Activated CD8-positive, alpha-beta T cell treated with anti-CD3 and anti-CD28 coated beads, Interleukin-2, amount 10 ng/mL, durations not matched to agents 7 days and 5 days (primary cell): ENCODE measurements at regions not wholly inside any gene's neighbourhood (a gene's known extent, or its start where the extent isn't known, plus 50 kb on each side); places are given as distances from the start of the nearest gene placed in this dataset.

Experiments
- ATAC-seq: fragments of 150-1000 bp; cut with Tn5 transposase; one replicate; pipeline ENCODE4 v1.10.0; 2021; ENCODE audit warnings: moderate library complexity
- CTCF ChIA-PET: fragments of 350-600 bp; sonication (Branson Sonifier 250); formaldehyde crosslinking; loops from one replicate; lab custom pipeline; 2021; ENCODE audit warnings: antibody characterized with exemption; lab: Charles Lee
- POLR2A ChIA-PET: fragments of 350-600 bp; sonication (Branson Sonifier 250); formaldehyde crosslinking; loops from one replicate; lab custom pipeline; 2021; ENCODE audit warnings: antibody characterized with exemption; lab: Charles Lee
- DNase-seq: peaks from one replicate; pipeline ENCODE4 v3.0.0-alpha.2; 2020
- H3K27ac Mint-ChIP-seq: one replicate; pipeline ENCODE4 v1.8.0; 2021; ENCODE audit warnings: mild to moderate bottlenecking, mixed read lengths
- H3K27me3 Mint-ChIP-seq: one replicate; pipeline ENCODE4 v1.8.0; 2021; ENCODE audit warnings: low read depth, mixed read lengths
- H3K36me3 Mint-ChIP-seq: one replicate; pipeline ENCODE4 v1.8.0; 2021; ENCODE audit warnings: low read depth, mixed read lengths
- H3K4me1 Mint-ChIP-seq: one replicate; pipeline ENCODE4 v1.8.0; 2021; ENCODE audit warnings: low read depth, mixed read lengths
- H3K4me3 Mint-ChIP-seq: one replicate; pipeline ENCODE4 v1.8.0; 2021; ENCODE audit warnings: mild to moderate bottlenecking, mixed read lengths
- H3K9me3 Mint-ChIP-seq: one replicate; pipeline ENCODE4 v1.8.0; 2022; ENCODE audit warnings: mixed read lengths; ENCODE audit not compliant: insufficient read depth

DNA sequence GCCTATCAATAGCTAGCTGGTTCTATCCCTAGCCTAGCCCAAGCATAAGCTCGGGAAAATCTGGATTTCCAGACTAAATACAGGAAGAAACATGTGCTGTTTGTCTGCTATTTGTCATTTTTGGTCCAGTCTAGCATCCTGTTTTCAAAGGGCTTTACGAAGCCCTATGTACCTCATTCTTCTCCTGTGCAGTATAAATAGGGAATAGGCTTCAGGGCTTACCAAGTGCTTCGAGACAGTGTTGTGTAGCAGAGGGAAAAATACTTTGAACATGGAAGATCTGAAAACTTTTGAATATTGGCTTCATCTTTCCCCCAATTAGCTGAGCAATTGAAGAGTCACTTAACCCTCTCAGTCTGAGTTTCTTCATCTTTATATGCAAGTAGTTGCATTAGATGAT lies 679.8 kb downstream of the TDRD15 start:
- Mint-ChIP-seq H3K27me3 (no peaks in the 10 kb centered on the region), H3K27ac (no peak overlapping the region), H3K9me3 (no peaks in the 10 kb centered on the region), H3K36me3 (no peaks in the 10 kb centered on the region), H3K4me3 (no peak overlapping the region), H3K4me1 (no peaks in the 10 kb centered on the region)
- ATAC-seq (no peak), DNase-seq (no peak)
- POLR2A ChIA-PET: no interaction called here
- CTCF ChIA-PET: no interaction called here

DNA sequence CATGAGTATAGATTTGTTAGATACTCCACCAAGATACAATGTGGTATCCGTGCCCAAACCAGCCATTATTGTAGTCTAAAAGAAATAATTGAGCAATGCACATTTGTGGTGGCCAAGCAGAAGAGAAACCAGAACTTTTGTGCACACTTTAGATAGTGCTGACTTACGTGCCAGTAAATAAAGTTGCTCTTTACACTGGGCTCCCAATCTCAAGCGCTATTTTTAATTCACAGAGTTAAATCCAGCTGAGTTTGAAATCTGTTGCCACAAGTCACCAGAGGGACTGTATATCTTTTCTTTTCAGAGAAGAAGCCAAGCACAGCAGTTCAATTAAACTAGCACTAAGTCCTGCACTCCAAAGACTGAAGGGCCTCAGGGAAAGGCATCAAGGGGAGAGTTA lies 680.4 kb downstream of the TDRD15 start:
- CTCF ChIA-PET: no interaction called here
- Mint-ChIP-seq H3K27me3 (no peaks in the 10 kb centered on the region), H3K36me3 (no peaks in the 10 kb centered on the region), H3K27ac (no peak overlapping the region), H3K4me1 (no peaks in the 10 kb centered on the region), H3K9me3 (no peaks in the 10 kb centered on the region), H3K4me3 (no peak overlapping the region)
- no peak for DNase-seq
- POLR2A ChIA-PET: no interaction called here
- no peak for ATAC-seq

DNA sequence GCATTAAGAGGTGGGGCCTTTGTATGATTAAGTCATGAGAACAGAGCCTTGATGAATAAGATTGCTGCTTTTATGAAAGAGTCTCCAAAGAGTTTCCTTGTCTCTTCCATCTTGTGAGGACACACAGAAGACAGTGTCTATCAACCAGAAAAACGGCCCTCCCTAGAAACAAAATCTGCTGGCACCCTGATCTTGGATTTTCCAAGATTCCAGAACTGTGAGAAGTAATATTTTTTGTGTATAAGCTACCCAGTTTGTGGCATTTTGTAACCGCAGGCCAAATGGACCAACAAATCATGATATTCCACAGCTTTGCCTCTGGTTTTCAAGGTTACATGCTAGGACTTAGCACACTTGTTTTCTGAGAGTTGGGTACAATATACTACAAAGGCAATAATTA lies 687.8 kb downstream of the TDRD15 start:
- ChIA-PET CTCF (no interaction called here), POLR2A (no interaction called here)
- H3K36me3 Mint-ChIP-seq: no peaks in the 10 kb centered on the region
- H3K4me1 Mint-ChIP-seq: no peaks in the 10 kb centered on the region
- H3K27me3 Mint-ChIP-seq: no peaks in the 10 kb centered on the region
- no peak overlapping the region for H3K4me3 Mint-ChIP-seq
- no peak for DNase-seq
- no peaks in the 10 kb centered on the region for H3K9me3 Mint-ChIP-seq
- H3K27ac Mint-ChIP-seq: no peak overlapping the region
- ATAC-seq: no peak

DNA sequence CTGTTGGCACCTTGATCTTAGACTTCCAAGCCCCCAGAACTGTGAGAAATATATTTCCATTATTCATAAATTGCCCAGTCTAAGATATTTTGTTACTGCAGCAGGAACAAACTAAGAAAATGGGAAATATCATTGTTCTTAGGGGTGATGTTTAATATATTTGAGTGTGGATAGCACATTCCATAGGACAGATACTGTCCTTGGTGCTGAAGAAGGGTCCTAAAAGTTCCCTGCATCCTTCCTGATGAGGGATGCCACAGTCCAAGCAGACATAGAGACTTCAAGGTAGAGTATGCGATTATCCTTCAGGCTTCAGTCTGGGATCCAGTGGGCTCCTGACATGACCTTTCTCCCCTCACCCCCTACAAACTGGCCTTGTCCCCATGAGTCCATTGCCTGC lies 689.0 kb downstream of the TDRD15 start:
- no peak overlapping the region for H3K27ac Mint-ChIP-seq
- H3K36me3 Mint-ChIP-seq: no peaks in the 10 kb centered on the region
- DNase-seq (no peak), ATAC-seq (no peak)
- no peak overlapping the region for H3K4me3 Mint-ChIP-seq
- ChIA-PET POLR2A (no interaction called here), CTCF (no interaction called here)
- H3K27me3 Mint-ChIP-seq: no peaks in the 10 kb centered on the region
- H3K4me1 Mint-ChIP-seq: no peaks in the 10 kb centered on the region
- H3K9me3 Mint-ChIP-seq: no peaks in the 10 kb centered on the region

DNA sequence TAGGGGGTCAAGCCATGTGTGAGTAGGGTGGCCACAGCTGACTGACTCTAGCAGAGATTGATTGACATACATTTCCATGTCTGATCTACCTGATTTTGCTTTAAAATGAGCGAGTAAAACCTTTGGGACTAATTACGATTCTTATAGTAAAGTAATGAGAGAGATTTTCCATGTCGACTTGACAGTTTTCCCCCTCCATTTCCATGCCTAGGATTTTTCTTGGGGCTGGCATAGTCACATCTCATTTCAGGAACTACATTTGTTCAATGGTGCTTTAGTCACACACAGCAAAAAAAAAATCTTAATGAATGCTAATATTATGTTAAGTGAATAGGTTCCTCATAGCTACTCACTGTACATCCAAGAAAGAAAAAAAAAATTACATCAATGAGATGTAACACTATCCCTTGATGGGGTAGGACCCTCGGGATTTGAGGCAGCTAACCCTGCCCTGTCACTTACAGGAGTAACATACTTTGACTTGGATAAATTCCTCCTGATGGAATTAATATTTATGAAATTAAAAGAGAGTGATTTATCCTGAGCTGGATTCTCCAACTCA lies 690.9 kb downstream of the TDRD15 start:
- ATAC-seq (no peak), DNase-seq (no peak)
- Mint-ChIP-seq H3K4me3 (no peak overlapping the region), H3K27ac (no peak overlapping the region), H3K27me3 (no peaks in the 10 kb centered on the region), H3K9me3 (no peaks in the 10 kb centered on the region), H3K4me1 (no peaks in the 10 kb centered on the region), H3K36me3 (no peaks in the 10 kb centered on the region)
- ChIA-PET POLR2A (no interaction called here), CTCF (no interaction called here)

DNA sequence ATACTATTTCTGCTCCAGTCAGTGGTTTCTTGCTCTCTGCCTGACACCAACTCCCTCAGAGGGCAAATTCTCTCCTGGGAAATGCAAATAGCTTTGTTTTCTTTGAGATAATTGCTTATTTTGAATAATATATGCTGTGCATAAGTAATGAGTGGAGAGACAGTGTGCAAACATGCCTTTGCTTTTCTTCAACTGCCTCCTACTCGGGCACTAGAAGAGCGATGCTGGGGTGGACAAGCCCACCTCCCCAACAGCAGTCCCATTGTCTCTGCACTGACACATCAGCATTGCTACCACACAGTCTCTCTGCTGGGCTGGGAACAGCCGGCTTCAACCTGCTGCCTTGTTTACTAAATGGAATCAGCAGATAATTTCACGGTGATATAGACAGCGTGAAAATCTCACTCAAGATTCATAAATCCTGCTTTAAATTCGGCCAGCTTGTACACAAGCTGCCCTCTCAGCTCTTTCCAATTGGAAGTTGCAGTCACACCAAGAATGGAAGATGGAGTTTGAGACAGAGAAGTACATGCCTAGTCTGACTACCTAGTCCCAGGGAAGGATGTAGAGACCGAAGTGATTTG lies 694.5 kb downstream of the TDRD15 start:
- ChIA-PET POLR2A (no interaction called here), CTCF (no interaction called here)
- ATAC-seq (no peak), DNase-seq (no peak)
- no peak overlapping the region for H3K4me3 Mint-ChIP-seq
- no peaks in the 10 kb centered on the region for H3K9me3 Mint-ChIP-seq
- H3K27ac Mint-ChIP-seq: no peak overlapping the region
- no peaks in the 10 kb centered on the region for H3K27me3 Mint-ChIP-seq
- H3K4me1 Mint-ChIP-seq: no peaks in the 10 kb centered on the region
- H3K36me3 Mint-ChIP-seq: no peaks in the 10 kb centered on the region

DNA sequence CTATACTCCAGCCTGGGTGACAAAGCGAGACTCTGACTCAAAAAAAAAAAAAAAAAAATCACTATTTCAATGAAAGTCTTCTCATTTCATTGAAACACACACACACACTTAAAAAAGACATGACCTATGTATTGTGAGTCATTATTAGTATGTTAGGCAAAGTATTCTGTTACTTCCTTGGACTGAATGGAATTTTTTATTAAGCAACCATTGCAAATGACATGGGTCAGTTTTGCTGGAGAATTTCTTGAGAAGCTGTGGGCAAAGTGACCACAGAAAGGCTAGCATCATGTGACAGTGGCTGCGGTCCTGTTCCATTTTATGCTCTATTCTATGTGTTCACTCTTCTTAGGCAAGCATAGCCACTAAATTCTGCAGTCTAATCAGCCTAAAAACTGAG lies 695.7 kb downstream of the TDRD15 start:
- H3K9me3 Mint-ChIP-seq: no peaks in the 10 kb centered on the region
- ChIA-PET POLR2A (no interaction called here), CTCF (no interaction called here)
- ATAC-seq (no peak), DNase-seq (no peak)
- no peaks in the 10 kb centered on the region for H3K27me3 Mint-ChIP-seq
- H3K4me1 Mint-ChIP-seq: no peaks in the 10 kb centered on the region
- no peak overlapping the region for H3K4me3 Mint-ChIP-seq
- no peaks in the 10 kb centered on the region for H3K36me3 Mint-ChIP-seq
- no peak overlapping the region for H3K27ac Mint-ChIP-seq

DNA sequence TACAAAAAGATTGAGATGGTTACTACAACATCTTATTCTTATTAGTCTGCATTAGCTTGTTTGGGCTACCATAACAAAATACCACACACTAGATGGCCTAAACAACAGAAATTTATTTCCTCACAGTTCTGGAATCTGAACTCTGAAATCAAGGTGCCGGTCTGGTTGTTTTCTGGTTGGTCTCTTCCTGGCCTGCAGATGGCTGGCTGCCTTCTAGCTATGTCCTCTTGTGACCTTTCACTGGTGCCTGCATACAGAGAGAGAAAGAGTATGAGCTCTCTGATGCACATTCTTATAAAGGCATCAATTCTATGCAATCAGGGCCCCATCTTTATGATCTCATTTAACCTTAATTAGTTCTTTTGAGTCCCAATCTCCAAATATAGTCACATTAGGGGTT lies 696.5 kb downstream of the TDRD15 start:
- H3K9me3 Mint-ChIP-seq: no peaks in the 10 kb centered on the region
- no peaks in the 10 kb centered on the region for H3K4me1 Mint-ChIP-seq
- H3K36me3 Mint-ChIP-seq: no peaks in the 10 kb centered on the region
- no peaks in the 10 kb centered on the region for H3K27me3 Mint-ChIP-seq
- CTCF ChIA-PET: no interaction called here
- H3K27ac Mint-ChIP-seq: no peak overlapping the region
- DNase-seq: no peak
- ATAC-seq: no peak
- POLR2A ChIA-PET: no interaction called here
- no peak overlapping the region for H3K4me3 Mint-ChIP-seq

DNA sequence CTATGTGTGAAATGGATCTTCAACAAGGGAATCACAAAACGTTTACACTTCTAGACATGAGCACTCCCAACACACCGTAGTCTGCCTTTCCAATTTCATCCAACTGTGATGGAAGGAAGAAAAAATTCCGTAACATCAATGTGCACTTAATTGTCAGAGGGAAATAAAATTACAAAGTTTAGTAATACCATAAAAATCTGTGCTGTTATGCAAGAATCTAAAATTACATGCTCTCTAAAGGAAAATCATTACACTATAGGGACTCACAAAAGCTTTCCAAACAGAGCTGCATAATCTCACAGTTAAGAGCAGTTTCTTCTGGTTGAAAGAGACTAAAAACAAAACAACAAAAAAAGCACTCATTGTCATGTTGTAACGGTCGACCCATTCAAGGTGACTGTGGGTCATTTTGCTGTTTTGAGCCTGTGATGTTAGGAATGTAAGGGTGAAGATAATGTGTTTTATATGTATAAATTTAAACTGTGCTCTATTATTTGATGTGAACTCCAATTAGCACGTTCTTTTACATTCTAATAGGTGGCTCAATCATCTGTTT lies 698.0 kb downstream of the TDRD15 start:
- CTCF ChIA-PET: no interaction called here
- H3K4me1 Mint-ChIP-seq: no peaks in the 10 kb centered on the region

DNA sequence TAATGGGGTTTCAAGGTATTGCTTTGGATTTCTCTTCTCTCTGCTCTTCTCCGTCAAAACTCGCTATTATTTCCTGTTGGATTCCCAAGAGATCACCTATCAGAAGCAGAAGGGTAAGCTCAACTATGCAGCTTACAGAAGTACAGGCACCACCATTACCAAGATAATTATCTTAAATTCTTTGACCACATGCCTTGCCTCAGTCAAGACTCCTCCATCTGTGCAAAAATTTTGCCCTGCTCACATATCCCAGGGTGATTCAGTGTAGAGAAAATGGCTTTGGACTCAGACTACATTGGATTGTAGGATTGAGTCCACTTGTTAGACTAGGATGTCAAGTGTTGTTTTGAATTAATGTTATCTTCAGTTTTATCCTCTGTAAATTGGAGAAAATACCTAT lies 698.7 kb downstream of the TDRD15 start:
- DNase-seq (no peak), ATAC-seq (no peak)
- ChIA-PET CTCF (no interaction called here), POLR2A (no interaction called here)
- Mint-ChIP-seq H3K36me3 (no peaks in the 10 kb centered on the region), H3K27ac (no peak overlapping the region), H3K9me3 (no peaks in the 10 kb centered on the region), H3K27me3 (no peaks in the 10 kb centered on the region), H3K4me3 (no peak overlapping the region), H3K4me1 (no peaks in the 10 kb centered on the region)

More for the DNA sequence above, 698.0 kb downstream of the TDRD15 start:
- DNase-seq (no peak), ATAC-seq (no peak)
- Mint-ChIP-seq H3K9me3 (no peaks in the 10 kb centered on the region), H3K27ac (no peak overlapping the region), H3K36me3 (no peaks in the 10 kb centered on the region), H3K27me3 (no peaks in the 10 kb centered on the region), H3K4me3 (no peak overlapping the region)
- POLR2A ChIA-PET: no interaction called here

DNA sequence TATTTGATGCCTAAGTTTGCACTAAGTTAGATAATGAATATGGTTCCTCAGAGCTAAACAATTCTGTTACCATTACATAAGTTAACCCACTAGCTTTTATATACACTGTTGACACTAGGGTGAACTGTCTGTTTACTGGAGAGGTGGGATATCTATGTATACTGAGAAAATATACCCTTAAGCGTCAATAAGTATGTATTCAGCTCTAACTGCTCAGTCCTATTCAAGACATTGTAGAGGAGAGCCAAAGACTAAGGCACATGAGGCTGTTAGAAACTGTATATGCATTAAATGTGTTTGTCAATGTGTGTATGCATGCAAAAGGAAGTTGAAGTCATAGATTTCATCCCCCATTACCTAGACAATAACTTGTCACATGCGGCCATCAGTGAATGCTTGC lies 710.0 kb downstream of the TDRD15 start:
- ChIA-PET CTCF (no interaction called here), POLR2A (no interaction called here)
- Mint-ChIP-seq H3K27ac (no peak overlapping the region), H3K27me3 (no peaks in the 10 kb centered on the region), H3K9me3 (peaks cover under 1% of the 10 kb centered on the region), H3K36me3 (no peaks in the 10 kb centered on the region), H3K4me1 (no peaks in the 10 kb centered on the region), H3K4me3 (no peak overlapping the region)
- DNase-seq (no peak), ATAC-seq (no peak)

DNA sequence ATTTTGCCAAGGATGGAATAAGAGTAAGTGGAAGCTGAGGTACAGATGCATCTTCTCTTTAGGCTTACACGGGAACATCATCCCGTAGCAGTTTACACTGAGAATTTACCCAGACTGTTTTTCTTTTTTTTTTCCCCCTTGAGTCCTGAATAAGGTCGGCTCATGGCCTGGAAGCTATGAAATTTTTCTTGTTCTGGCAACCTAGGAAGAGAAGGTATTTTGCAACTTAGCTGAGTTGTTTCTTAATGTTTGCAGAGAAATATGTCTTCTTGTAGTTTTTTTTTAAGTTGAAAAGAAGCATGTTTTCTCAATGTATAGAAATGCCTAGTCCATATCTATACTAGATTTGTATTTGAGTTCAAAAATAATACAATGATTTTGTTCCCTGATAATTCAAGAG lies 712.5 kb downstream of the TDRD15 start:
- Mint-ChIP-seq H3K27me3 (no peaks in the 10 kb centered on the region), H3K4me3 (no peak overlapping the region), H3K27ac (no peak overlapping the region), H3K36me3 (no peaks in the 10 kb centered on the region), H3K9me3 (peaks cover 8% of the 10 kb centered on the region), H3K4me1 (no peaks in the 10 kb centered on the region)
- ATAC-seq (no peak), DNase-seq (no peak)
- CTCF ChIA-PET: no interaction called here
- POLR2A ChIA-PET: no interaction called here

DNA sequence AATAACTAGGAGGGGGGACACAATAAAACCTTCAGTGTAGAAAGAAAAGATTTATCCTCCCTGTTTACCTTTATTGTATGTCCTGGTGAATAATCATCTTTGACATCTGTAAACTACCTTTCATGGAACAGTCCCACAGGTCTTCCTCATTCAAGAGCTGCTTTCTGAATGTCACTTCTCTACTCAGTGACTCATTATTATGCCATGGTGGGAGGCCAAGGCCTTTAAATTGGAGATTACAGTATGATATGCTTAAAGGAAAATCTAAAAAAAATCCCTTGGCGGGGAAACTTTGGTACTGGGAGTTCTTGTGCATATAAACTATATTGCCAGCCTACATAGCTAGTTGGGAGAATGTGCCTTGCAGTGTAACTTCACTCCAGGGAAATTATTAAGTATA lies 713.0 kb downstream of the TDRD15 start:
- peaks cover 8% of the 10 kb centered on the region for H3K9me3 Mint-ChIP-seq
- ChIA-PET CTCF (no interaction called here), POLR2A (no interaction called here)
- no peak overlapping the region for H3K27ac Mint-ChIP-seq
- H3K27me3 Mint-ChIP-seq: no peaks in the 10 kb centered on the region
- no peaks in the 10 kb centered on the region for H3K4me1 Mint-ChIP-seq
- no peaks in the 10 kb centered on the region for H3K36me3 Mint-ChIP-seq
- ATAC-seq (no peak), DNase-seq (no peak)
- H3K4me3 Mint-ChIP-seq: no peak overlapping the region
